HG03108 (cell line): ENCODE measurements at regions not wholly inside any gene's neighbourhood (a gene's known extent, or its start where the extent isn't known, plus 50 kb on each side); places are given as distances from the start of the nearest gene placed in this dataset.
"Not testable (repeated sequence)": the region's sequence is repeated elsewhere in the genome, so short reads cannot be mapped to it uniquely, and the experiment has no call there.

ENCODE experiments used
- ATAC-seq: cut with Tn5 transposase; IDR thresholded peaks from one replicate; pipeline ENCODE4 v1.9.1; 2021; ENCODE audit warnings: moderate library complexity; ENCODE audit not compliant: unreplicated experiment

DNA sequence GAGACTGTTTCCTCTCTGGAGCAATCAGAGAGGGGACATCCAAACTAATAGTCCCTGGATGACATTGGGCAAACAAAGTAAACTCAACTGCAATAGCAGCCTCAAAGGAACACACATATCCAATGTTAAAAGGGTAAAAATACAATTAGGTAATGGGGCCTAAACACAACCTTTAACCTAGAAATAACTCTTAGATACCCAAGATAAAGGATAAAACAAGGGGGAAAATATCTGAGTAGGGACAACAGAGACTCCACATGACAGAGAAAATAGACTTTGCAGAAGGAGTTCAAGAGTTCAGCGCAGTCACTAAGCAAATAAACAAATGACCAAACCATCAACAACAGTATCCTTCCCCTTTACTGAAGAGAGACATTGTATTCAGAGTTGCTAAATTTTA lies 149.3 kb downstream of the FBXO4 start:
- no peak for ATAC-seq

DNA sequence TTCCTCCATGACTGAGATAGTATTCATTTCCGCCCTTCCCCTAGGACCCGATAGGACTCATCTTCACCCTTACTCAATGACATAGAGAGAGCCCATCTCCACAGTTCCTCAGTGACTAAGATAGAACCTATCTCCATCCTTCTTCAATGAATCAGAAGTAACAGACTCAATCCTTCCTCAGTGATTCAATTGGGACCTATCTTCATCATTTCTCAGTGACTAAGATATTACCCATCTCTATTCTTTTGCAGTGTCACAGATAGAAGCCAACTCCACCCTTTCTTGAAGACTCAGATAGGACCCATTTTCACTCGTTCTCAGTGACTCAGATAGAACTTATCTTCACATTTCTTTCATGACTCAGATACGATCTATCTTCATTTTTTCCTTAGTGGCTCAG lies 164.6 kb downstream of the FBXO4 start:
- ATAC-seq, result no peak

DNA sequence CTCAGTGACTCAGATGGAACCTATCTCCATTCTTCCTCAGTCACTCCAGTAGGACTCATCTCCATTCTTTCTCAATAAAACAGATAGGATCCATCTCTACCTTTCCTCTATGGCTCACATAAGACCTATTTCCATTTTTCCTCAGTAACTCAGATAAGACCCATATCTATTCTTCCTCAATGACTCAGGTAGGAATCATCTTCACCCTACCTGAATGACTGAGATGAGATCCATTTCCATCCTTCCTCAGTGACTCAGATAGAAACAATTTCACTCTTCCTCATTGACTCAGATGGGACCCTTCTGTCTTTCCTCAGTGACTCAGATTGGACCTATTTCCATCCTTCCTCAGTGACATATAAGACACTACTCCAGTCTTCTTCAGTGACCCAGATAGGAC lies 165.1 kb downstream of the FBXO4 start:
- ATAC-seq, result no peak

DNA sequence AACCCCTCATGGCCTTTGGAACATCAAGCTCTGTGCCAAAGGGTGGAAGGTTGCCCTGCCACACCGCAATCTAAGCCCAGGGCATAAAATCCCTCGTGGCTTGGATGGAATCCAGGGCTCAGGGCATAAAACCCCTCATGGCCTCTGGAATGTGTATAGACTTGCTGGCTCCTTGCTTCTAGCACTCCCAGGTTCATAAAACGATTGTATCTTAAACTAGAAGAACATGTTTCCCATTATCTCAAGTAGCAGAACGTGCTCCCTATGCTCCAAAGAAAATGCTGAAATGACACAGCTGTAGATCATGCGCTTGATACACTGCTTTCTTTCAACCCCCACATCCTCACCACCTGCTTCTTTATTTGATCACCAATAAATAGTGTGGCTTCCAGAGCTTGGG lies 174.8 kb downstream of the FBXO4 start:
- ATAC-seq, result not testable (repeated sequence)

DNA sequence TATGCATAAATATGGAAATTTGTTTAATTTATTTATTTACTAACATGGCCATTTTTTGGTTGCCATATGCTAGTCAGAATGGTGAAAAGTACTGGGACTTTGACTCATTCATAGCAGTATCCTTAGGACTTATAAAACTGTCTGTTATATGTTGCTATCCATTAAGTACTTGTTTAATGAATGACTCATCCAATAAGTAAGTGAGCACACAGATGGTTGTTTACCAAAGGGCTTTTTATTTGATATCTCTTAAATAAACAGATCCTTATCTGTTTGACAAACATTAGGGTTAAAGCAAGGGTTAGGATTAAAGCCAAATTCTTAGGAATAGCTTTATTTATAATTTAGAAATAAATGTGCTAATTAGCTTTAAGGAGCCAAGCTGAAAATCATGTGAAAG lies 183.4 kb downstream of the FBXO4 start:
- ATAC-seq, result no peak

- no peak for ATAC-seq
Measured at GRCh38 chr5:42109006-42109572, 184.0 kb downstream of the FBXO4 start.

DNA sequence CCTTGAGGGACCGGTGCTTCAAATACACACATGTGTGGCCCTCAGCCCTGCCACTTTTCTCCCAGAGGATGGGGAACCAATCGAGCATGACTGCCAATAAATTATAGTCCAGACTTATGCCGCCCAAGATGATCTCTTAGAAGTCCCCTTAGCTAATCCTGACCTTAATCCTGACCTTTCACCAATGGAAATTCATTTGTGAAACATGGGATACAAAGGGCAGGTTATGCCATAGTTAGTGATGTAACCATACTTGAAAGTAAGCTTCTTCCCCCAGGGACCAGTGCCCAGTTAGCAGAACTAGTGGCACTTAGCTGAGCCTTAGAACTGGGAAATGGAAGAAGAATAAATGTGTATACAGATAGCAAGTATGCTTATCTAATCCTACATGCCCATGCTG lies 190.6 kb downstream of the FBXO4 start:
- not testable (repeated sequence) for ATAC-seq

GRCh38 chr5:42120070-42120469 lies 195.0 kb downstream of the FBXO4 start:
- no peak for ATAC-seq

- ATAC-seq, result no peak
Measured at GRCh38 chr5:42121401-42121800, 196.3 kb downstream of the FBXO4 start.

DNA sequence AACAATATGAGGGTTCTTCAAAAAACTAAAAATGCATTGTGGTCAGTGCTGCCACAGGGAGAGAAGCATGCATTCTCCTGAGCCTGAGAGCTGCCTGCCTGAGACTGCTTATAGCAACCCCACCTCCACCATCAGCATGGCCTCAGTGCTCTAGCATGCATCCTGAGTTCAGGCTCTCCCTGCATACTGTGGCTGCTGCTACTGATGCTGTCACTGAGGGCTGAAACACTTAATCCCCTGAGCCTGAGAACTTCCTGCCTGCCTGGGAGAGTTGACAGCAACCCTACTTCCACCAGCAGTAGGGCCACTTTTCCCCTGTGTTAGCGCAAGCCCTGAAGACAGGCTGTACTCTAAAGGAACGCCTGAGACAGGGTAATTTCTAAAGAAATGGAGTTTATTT lies 206.0 kb downstream of the FBXO4 start:
- no peak for ATAC-seq

- no peak for ATAC-seq
Measured at GRCh38 chr5:42143361-42143760, 218.3 kb downstream of the FBXO4 start.

- no peak for ATAC-seq
Measured at GRCh38 chr5:42148813-42149212, 223.7 kb downstream of the FBXO4 start.

GRCh38 chr5:42157215-42157614 lies 232.1 kb downstream of the FBXO4 start:
- no peak for ATAC-seq

GRCh38 chr5:42163083-42163482 lies 238.0 kb downstream of the FBXO4 start:
- ATAC-seq, result no peak

DNA sequence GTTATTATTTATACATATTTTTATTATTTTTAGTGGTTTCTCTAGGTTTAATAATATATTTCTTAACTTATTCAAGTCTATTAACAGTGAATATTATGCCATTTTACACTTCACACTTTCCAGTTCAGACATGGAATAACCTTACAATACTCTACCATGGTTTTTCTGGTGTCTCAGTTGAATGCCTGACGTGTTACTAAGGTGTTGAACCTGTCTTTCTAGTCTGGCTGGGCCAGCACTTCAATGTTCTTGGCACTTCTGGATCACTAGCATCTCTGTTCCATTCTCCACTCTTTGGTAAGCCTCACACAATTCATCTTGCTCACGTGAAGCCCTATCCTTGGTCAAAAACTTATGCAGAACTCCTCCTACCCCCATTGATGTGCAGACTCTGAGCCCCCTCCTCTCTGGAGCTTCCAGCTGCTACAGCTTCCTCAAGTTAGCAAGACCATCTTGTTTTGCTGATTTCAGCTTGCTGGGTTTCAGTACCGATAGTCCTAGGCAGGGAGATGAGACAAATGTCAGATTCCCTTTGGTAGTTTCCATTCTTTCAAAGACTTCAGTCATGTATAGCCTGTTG lies 243.1 kb downstream of the FBXO4 start:
- ATAC-seq, result no peak

DNA sequence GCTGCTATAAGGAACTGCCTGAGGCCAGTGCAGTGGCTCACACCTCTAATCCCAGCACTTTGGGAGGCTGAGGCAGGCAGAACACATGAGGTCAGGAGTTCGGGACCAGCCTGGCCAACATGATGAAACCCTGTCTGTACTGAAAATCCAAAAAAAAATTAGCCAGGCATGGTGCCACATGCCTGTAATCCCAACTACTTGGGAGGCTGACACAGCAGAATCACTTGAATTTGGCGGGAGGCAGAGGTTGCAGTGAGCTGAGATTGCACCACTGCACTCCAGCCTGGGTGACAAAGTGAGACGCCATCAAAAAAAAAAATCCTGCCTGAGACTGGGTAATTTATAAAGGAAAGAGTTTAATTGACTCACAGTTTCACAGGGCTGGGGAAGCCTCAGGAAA lies 247.1 kb upstream of the GHR start:
- not testable (repeated sequence) for ATAC-seq

- not testable (repeated sequence) for ATAC-seq
Measured at GRCh38 chr5:42179843-42180242, 243.4 kb upstream of the GHR start.

DNA sequence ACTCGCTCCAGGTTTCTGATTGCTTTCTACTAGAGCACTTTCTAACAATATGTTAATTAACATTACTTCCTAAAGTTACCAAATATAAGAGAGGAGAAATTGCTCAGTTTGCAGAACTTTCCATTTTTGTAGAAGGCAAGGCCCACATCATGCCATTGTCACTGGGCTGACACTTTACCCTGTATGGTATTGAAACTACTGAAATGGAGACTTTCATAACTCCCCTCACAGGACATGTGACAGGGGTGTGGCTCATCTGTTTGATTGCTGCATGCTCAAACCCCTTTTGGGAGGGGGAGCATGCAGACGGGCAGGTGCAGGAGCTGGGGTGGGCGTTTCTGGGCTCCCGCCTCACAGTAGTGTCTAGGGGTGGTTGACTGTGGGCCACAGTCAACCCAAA lies 206.3 kb upstream of the GHR start:
- no peak for ATAC-seq

- no peak for ATAC-seq
Measured at GRCh38 chr5:42217791-42218190, 205.4 kb upstream of the GHR start.

DNA sequence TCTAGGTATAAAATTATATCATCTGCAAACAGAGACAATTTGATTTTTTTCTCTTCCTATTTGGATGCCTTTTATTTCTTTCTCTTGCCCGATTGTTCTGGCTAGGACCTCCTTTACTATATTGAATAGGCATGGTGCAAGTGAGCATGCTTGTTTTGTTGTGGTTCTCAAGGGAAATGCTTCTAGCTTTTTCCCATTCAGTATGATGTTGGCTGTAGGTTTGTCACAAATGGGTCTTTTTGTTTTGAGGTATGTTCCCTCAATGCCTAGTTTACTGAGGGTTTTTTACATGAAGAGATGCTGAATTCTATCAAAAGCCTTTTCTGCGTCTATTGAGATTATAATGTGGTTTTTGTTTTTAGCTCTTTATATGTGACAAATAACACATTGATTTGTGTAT lies 198.2 kb upstream of the GHR start:
- ATAC-seq, result no peak

GRCh38 chr5:42228279-42228678 lies 195.0 kb upstream of the GHR start:
- ATAC-seq, result no peak

- no peak for ATAC-seq
Measured at GRCh38 chr5:42230839-42231238, 192.4 kb upstream of the GHR start.

DNA sequence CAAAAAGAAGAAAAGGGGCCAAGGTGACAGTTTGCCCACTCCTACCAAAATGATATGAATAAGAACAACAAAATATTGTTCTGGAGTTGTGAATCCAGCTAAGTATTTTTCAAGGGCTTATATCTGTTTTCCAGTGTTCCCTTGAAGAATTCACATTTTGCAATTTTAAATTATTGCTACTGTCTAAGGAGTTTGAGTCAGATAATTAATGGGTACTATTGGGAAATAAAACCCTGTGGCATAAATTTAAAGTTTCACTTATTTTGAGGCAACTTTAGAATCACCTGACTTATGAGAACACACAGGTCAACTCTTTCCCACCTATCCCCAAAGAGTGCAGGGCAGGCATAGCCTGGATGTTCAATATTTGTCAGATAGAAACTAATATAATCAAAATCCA lies 188.0 kb upstream of the GHR start:
- ATAC-seq, result no peak
